HG03175 (cell line): ENCODE measurements at regions not wholly inside any gene's neighbourhood (a gene's known extent, or its start where the extent isn't known, plus 50 kb on each side); places are given as distances from the start of the nearest gene placed in this dataset.

Experiments used
- ATAC-seq: cut with Tn5 transposase; IDR thresholded peaks from one replicate; pipeline ENCODE4 v1.9.1; 2021; ENCODE audit warnings: mild to moderate bottlenecking, moderate library complexity; ENCODE audit not compliant: unreplicated experiment

DNA sequence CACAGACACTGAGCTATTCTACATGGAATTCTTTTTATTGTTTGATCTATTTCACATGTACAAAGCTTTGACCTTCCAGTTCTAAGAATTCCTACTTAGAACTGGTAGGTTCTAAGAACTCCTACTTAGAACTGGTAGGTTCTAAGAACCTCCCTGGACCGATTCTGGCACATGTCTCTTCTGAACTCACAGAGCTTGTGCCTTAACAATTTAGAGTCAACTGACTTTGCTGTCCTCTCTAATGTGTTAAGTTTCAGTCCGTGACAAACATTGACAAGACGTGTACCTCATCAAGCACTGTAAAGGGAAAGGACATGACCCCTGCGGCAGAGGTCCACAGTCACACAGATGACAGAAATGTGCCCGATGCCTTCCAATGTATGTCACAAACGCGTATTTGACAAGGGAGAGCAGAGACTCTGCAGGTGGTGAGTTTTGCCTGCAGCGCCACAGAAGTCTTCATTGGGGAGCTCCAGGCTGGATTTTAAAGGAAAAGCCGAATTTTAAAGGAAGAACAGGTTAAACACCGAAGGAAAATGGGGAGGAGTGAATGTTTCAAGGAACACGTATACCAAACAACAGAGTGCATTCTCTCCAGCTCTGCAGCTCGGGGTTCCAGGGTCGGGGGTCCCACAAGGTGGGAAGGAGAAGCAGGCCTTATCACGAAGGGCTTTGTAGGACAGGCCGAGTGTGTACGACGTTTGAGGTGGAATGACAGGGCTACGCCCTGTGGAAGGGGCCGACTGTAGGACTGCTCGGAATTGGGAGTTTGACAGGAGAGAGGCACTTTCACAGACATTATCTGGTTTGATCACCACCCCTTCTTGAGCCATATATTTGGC lies 161.1 kb upstream of the KLF14 start:
- ATAC-seq, result no peak

DNA sequence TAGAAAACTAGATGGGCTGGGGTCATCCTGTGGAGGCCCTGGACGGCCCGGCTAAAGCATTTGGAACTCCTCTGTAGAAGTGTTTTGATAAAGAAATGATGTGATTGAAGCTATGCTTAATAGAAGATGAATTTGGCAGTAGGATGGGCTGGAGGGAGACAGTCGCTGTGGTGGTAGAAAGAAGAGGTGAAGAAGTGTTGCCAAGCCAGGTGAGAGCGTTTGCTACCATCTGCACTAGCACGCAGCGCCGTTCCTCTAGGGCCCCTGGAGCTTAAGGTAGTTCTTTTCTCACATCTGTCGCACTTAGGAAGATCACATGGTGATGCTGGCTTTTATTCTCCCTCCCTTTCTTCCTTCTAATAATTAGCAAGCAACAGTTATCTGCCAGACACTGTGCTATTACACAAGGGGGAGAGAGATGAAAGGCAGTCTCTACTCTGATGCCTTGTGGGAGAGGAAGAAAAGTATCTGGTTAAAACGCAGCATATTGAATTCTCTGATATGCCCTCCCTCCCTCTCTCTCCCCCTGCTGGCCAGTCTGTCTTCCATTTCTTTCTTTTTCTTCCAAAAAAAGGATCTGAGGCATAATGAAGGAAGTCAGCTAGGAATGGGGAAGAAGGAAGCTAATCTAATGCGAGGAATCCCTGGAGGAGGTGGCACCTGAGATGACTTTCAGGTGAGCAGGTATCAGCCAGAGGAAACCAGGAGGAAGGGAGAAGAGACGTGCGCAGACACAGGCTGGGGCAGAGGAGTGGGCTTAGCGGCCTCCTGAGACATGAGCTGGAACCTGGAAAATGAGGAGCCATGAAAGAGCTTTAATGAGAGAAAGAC lies 162.3 kb upstream of the KLF14 start:
- ATAC-seq, result no peak

DNA sequence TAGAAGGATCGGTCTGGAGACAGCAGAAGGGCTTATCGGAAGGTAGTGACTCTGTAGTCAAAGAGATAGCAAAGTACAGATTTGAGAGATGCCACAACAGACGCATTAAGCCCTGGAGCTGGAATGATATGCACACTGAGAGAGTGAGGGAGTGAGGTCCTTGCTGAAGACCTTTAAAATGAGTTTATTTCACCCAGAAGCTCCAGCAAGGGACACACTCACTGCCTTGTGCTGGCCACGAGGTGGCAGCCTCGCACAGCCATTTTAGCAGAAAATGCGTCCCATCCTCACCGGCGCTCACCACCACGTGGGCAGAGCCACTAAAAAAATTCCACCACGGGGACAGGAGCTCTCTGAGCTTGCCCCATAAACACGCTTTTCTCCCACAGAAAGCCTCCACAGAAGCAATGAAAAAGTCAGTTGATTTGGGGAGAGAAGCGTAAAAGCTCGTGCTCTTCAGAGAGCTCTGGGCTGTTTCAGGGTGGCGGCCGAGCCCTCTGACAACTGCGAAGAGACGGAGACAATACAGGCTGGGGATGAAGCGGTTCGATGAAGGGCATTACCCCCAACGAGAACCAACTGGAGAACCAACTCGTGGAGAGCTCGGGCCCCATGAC lies 163.0 kb upstream of the KLF14 start:
- peak; percentile 58 for ATAC-seq

DNA sequence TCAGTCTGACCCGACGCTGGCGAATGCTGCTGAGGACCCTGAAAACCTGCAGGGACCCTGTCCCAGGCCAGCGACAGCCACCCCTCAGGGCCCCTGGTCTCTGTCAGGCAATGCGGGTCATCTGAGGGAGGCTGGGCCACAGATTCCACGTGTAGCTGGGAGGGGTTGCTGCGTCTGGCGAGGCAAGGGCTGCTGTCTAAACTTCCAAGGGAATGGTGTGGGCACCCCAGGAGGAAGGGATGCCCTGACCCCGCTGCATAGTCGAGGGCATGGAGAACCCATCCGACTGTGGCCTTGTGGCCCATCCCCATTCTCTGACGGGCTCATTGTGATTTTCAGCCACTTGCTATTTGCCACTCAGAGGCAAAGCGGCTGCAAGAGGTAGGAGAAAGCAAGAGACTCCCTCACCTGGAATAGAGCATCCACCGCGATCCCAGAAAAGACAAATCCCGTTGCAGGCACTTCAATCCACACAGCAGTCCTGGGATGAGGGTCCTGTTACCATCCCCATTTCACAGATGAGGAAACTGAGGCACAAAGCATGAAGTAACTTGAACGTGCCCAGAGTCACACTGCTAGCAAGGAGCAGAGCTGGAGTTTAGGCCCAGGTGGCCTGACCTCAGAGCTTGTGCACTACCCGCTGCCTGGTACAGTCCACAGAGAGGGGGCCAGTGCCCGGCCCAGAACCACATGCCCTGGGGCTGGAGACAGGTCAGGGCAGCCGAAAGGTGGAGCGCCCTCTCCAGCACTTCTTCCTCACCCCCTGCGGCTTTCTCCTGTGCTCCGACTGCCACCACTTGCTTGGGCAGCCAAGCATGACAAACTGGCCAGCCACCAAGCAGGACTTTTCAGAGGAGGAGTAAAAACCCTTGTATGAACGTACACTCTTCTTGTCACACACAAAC lies 163.8 kb upstream of the KLF14 start:
- ATAC-seq, result peak; percentile 34

DNA sequence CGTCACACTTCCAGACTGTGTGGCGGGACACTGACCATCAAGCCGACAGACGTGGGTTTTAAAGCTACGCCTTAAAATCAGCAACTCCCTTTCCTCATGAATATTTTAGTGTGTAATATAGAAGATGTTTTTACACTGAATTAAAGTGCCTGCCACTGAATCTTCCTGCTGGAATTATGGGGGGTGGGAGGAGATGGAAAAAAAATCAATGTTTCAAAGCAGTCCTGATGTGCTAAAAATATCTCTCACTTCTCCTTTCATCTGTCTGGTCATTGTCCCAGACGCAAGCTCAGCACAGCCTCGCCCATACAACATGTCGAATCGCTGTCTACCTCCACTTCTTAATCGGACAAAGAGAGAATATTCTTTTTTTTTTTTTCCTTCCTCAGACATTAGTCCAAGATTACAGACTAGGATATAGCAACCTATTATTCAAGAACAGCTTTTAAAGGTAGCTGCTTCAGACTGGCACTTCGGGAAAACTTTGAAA lies 165.1 kb upstream of the KLF14 start:
- no peak for ATAC-seq

DNA sequence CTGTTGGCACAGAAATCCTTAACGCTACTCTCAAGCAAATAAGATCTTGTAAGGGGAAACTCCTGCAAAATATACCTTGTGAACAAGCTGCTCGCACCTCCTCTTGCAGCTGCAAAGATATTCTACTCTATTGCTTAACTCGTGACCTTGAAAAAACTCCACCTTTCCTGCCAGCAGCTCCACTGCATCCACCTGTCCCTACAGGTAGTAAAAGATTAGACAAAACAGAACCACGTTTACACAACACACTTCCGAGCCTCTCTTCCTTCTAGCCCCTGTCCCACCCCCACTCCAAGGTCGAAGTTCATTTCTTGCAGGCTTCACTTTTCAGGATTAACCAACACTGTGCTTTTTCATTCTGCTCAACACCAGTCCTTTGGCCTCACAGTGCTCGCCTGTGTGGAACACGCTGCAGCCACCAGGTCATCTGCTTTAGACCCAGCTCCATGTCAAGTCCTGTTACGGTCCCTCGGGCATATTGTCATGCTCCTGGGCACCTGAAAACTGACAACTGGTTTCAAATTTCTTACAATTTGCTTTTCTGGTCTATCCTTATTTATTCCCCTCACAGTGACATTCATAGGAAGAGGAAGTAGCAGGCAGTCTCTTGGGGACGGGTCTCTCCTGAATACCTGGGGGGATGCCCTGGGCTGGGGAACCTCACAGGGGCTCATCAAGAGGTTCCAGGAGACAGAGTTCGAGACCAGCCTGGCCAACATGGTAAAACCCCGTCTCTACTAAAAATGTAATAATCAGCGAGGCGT lies 165.8 kb upstream of the KLF14 start:
- ATAC-seq, result no peak

DNA sequence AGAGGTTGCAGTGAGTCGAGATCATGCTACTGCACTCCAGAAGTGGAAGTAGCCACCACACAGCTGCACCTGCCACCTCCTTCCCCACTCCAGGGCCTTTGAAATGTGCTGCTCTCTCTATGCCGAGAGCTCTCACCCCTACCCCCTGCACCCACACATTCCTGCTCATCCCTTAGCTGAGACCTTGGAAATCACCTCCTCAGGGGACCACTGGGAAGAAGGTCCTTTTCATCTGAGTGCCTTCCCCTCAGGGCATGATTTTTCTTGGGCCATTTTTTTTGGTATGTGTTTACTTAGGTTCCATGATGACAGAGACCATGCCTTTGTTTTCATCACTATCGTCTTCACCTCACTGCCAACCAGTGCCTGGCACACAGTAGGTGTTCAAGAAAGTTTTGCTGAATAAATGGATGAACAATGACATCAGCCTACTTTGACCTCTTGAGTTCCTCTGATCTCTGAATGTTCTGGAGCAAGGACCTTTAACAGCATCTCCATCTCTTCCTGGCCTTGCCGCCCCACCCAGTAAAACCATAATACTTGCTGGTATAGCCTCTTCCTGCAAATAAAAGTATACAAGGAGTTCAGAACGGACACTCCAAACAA lies 166.6 kb upstream of the KLF14 start:
- no peak for ATAC-seq

DNA sequence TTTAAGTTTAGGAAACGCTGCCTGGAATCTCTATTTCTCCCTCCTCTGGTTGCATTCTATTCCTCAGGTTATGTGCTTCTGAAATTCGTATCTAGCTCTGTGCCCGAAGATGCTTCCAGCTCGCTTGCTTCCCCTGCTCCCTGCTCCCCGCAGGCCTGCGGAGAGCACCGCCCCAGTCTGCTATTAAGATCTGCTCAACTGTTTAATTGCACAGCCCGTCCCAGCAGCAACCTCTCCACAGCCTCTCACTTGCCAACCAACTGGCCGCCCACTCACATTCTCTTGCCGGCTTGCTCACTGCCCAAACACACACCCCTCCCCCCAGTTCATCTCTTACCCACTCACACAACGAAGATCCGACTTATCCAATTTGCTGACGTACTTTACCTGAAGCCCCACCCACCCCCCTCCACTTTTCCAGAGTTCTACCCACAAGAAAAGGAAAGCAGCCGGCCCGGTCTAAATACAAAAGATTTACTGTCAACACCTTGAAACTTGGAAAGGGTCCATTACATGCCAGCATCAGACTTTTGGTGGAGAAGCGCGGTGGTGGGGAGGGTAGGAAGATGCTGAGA lies 167.3 kb upstream of the KLF14 start:
- ATAC-seq, result no peak

DNA sequence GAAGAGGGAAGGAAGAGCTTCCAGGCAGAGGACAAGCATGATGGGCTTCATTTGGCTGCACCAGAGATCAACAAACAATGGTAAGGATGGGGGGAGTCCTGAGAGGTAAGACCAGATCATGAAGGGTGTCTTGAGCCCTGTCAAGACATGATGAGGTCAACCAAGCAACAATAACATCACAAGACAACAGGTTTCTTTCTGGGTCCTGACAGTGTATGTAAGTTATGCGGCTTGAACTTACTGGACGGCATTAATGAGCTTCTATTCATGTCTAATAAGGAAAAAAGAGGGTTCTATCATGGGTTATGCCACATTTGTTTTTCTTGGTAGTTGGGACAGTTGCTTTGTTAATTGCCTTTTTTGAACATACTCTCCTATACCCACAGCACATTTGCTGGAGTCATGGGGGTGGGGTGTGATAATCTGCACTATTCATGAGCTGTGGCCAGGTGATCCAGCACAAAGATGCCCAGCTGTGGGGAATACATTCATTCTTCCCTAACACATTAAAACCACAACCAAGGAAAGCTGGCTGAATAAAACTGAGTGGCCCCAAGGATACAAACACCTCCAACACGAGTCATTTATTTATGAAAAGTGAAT lies 168.8 kb upstream of the KLF14 start:
- no peak for ATAC-seq

DNA sequence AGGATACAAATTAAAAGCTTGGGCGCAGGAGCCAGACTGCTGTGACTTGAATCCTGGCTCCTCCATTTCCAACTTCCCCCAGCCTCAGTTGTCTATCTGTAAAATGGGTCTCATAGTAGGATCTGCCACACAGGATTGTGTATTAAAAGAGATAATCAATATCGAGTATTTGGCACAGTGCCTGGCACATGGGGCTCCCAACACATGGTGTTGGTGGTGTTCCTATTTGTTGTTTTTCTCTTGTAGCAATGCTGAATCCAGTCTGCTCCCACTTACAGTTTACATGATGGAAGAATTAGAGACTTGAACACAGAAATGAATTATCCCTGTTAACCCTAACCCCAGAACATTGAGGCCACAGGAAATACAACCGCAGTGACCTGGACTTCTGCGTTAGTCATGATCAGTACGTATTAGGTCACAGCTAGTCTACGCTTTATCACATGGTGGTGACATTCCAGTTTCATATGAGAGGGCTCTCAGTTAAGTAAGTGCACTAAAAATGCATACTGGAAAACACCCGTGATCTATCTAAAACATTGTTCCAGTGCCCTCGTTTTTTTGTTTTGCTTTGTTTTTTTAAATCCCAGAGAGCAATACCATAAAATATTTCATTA lies 169.5 kb upstream of the KLF14 start:
- no peak for ATAC-seq

DNA sequence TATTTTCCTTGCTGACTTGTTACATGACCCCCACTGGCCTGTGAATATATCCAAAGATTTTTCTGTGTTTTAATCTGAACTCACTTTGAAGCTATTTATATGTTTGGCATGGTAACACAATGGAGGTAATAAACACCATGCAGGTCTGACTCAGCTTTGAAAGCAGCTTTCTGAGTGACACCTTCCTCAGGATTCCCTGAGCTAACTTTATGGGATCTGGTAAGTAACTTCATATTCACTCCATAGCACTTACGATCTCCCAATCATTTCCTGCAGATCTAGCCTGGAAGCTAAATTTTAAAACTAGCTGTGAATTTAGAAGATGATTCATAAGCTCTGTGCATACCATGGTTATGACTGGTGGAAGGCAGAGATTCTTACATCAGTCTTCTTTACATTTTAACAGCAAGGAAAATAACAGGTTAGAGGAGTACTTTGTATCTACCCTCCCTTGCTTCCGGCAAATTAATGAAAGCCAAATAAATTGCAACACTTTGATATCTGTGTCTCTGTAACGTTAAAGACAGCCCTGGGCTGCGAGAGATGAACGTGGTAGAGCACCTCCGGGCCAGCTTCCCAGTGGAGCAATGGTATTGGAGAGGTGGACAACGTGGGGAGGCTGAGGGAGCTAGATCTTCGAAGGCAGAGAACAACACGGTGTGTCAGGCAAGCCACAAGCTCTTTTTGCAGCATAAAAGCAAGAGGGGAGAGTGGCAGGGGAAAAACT lies 170.2 kb upstream of the KLF14 start:
- no peak for ATAC-seq

DNA sequence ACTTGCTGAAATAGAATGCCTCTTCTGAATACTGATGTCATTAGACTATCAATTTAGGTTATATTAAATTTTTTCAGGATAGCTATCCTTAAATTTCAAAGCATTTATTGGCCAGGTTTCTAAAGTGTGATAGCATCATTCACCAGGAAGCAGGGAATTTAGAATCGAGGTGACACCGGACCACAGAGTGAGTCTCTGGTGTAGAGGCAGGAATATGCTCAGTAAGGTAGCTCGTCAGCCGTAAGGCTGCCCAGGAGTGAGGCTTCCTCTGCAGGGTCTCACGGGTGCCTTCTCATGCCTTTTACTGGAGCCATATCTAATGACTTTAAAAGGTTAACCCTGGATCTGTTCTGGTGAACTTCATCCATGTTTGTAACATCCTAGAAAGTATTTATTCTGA lies 170.8 kb upstream of the KLF14 start:
- no peak for ATAC-seq

DNA sequence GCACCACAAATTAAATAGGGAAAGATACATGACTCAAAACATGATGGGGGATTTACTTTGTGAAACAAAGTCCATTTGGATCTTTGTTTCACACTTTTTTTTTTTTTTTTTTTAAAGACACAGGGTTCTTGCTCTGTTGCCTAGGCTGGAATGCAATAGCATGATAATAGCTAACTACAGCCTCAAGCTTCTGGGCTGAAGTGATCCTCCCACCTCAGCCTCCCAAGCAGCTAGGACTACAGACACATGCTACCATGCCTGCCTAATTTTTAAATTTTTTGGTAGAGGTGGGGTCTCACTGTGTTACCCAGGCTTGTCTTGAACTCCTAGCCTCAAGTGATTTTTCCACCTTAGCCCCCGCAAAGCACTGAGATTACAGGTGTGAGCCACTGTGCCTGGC lies 172.6 kb upstream of the KLF14 start:
- no peak for ATAC-seq

DNA sequence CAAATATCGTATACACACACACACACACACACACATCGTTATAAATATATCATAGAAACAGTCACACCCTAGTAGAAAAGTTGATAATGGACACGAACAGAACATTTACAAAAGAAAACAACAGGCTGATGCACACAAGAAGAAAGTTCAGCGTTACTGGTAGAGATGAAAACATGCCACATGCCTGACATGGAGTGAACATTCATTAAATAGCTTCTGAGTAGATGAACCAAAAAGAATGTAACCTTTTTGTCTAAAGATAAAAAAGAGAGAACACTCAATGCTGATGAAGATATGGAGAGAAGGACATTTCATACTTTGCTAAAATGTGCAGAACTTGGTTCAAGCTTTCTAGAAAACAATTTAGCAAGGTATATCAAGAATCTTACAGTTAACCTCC lies 173.4 kb upstream of the KLF14 start:
- ATAC-seq, result no peak

DNA sequence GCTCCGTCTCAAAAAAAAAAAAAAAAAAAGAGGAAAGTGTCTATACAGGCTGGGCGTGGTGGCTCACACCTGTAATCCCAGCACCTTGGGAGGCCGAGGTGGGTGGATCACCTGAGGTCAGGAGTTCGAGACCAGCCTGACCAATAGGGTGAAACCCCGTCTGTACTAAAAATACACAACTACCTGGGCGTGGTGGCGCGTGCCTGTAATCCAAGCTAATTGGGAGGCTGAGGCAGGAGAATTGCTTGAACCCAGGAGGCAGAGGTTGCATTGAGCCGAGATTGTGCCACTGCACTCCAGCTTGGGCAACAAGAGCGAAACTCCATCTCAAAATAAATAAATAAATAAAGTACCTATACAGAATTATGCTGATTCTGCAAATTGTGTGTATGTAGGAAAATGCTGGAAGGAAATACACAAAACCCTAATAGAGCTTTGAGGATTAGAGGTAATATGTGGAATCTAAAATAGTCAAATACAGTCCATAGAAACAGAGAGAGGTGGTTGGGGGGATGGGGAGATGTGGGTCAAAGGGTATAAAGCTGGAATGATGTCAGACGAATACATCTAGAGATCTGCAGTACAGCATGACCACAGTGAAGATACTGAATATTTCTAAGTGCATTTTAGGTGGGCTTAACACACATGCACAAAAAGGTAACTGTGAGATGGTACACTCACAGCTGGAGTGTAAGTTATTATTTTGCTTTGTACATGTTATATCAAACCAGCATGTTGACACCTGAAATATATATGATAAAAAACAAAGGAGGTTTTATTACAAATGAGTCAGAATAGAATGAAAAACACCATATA lies 174.5 kb upstream of the KLF14 start:
- ATAC-seq, result no peak

DNA sequence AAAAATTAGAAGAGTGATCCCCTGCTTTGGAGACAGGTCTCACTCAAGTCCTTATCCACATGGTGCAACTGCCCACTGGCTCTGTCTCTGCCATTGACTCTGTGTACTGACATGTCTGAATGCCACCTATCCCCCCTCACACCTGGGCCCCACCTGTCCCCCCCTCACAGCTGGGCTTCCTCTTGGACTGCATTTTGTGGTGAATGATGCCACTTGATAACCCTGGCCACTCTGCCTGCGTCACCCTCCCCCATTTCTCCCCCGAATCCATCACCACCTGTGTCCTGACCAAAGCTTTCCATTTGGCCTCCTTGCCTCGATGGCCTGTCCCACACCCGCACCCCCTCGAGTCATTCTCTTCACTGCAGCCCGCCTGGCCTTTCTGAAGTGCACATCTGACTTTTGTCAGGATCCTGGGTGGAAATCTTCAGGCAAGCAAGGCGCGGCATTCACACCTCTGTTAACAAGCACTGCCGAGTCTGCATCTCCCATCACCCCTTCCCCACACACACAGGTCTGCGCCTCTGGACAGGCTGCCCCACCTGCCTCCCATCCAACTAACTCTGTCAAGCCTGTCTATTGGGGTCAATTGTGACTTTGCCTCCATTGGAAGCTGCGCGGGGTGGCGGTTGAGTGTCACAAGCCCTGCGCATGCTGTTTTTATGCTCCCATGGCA lies 175.3 kb upstream of the KLF14 start:
- ATAC-seq, result no peak
